A549 (cell line): ENCODE measurements at regions not wholly inside any gene's neighbourhood (a gene's known extent, or its start where the extent isn't known, plus 50 kb on each side); places are given as distances from the start of the nearest gene placed in this dataset.

Source experiments
- CBX8 ChIP-seq: fragments of 200-600 bp; sonication (generic); IDR thresholded peaks from 2 replicates; pipeline ENCODE4 v1.6.1; 2016
- CTCF ChIP-seq: fragments of >200 bp; sonication (Bioruptor Twin); formaldehyde crosslinking; IDR thresholded peaks from 3 replicates; pipeline ENCODE4 v1.5.1; 2016
- EP300 ChIP-seq, 2 experiments: fragments of >200 bp; sonication (Bioruptor Twin); formaldehyde crosslinking; IDR thresholded peaks; 2 replicates in 1 of 2; 3 replicates in 1 of 2; pipeline ENCODE4 v1.6.1; 2016 to 2017
- RCOR1 ChIP-seq: fragments of 150-350 bp; IDR thresholded peaks from 2 replicates; pipeline ENCODE4 v1.6.1; 2014; ENCODE audit warnings: antibody characterized with exemption, low read length, low read depth

GRCh38 chr1:234737967-234738314 is 128.0 kb upstream of the IRF2BP2 start:
- TF ChIP-seq EP300 (IDR thresholded peaks at IDR 0.05), result no peak
- no peak for TF ChIP-seq RCOR1
- no peak for TF ChIP-seq CTCF
- no peak for TF ChIP-seq CBX8
